ENCODE measurements at regions not wholly inside any gene's neighbourhood (a gene's known extent, or its start where the extent isn't known, plus 50 kb on each side); places are given as distances from the start of the nearest gene placed in this dataset.

GRCh38 chr2:193276069-193276468, 1081.3 kb upstream of the TMEFF2 start:
- Histone ChIP-seq H3K4me1 (ENCODE audit: insufficient read depth, low read length) (no peaks in the 10 kb centered on the region), H3K36me3 (ENCODE audit: insufficient read depth, low read length) (no peaks in the 10 kb centered on the region), H3K9me3 (ENCODE audit: low read length) (no peaks in the 10 kb centered on the region), H3K27ac (ENCODE audit: low read depth, low read length) (no peak overlapping the region), H3K4me3 (ENCODE audit: low read length) (no peak overlapping the region), H3K27me3 (ENCODE audit: insufficient read depth, low read length, poor library complexity, severe bottlenecking) (no peaks in the 10 kb centered on the region)
- ChIA-PET POLR2A (no interaction called here), CTCF (no interaction called here)
- Mint-ChIP-seq H3K4me1 (no peaks in the 10 kb centered on the region), H3K27ac (no peak overlapping the region), H3K27me3 (no peaks in the 10 kb centered on the region), H3K36me3 (no peaks in the 10 kb centered on the region), H3K9me3 (peaks cover 0 to 2% (median 0%) of the 10 kb centered on the region in 5 donors), H3K4me3 (no peak overlapping the region)
- no peak for DNase-seq

- no peaks in the 10 kb centered on the region for H3K9me3 ChIP-seq (ENCODE audit: low read length)
- no peaks in the 10 kb centered on the region for H3K36me3 ChIP-seq (ENCODE audit: insufficient read depth, low read length)
- Mint-ChIP-seq H3K4me1 (no peaks in the 10 kb centered on the region), H3K4me3 (no peak overlapping the region), H3K27ac (no peak overlapping the region), H3K27me3 (no peaks in the 10 kb centered on the region), H3K9me3 (peaks cover 0 to 2% (median 0%) of the 10 kb centered on the region in 5 donors), H3K36me3 (no peaks in the 10 kb centered on the region)
- ChIA-PET CTCF (no interaction called here), POLR2A (no interaction called here)
- no peaks in the 10 kb centered on the region for H3K4me1 ChIP-seq (ENCODE audit: insufficient read depth, low read length)
- no peak overlapping the region for H3K4me3 ChIP-seq (ENCODE audit: low read length)
- no peak overlapping the region for H3K27ac ChIP-seq (ENCODE audit: low read depth, low read length)
- H3K27me3 ChIP-seq (ENCODE audit: insufficient read depth, low read length, poor library complexity, severe bottlenecking): no peaks in the 10 kb centered on the region
- no peak for DNase-seq
Observed at GRCh38 chr2:193272011-193272410, 1077.3 kb upstream of the TMEFF2 start.

DNA sequence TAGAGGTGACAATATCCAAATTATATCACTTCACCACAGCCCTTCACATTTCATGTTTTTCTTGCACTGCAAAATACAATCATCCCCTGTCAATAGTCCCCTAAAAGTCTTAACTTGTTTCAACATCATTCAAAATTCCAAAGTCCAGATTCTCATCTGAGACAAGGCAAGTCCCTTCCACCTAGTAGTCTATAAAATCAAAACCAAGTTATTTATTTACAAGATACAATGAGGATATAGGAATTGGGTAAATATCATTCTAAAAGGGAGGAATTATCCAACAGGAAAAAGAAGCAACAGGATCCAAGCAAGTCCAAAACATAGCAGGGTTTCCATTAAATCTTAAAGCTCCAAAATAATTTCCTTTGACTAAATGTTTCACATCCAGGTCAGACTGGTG, 1076.1 kb upstream of the TMEFF2 start:
- Mint-ChIP-seq H3K27me3 (no peaks in the 10 kb centered on the region), H3K36me3 (no peaks in the 10 kb centered on the region), H3K9me3 (peaks cover 0 to 2% (median 0%) of the 10 kb centered on the region in 5 donors), H3K27ac (no peak overlapping the region), H3K4me3 (no peak overlapping the region), H3K4me1 (no peaks in the 10 kb centered on the region)
- POLR2A ChIA-PET: no interaction called here
- CTCF ChIA-PET: no interaction called here
- Histone ChIP-seq H3K4me1 (ENCODE audit: insufficient read depth, low read length) (no peaks in the 10 kb centered on the region), H3K27me3 (ENCODE audit: insufficient read depth, low read length, poor library complexity, severe bottlenecking) (no peaks in the 10 kb centered on the region), H3K4me3 (ENCODE audit: low read length) (no peak overlapping the region), H3K9me3 (ENCODE audit: low read length) (no peaks in the 10 kb centered on the region), H3K36me3 (ENCODE audit: insufficient read depth, low read length) (no peaks in the 10 kb centered on the region), H3K27ac (ENCODE audit: low read depth, low read length) (no peak overlapping the region)
- DNase-seq: no peak

DNA sequence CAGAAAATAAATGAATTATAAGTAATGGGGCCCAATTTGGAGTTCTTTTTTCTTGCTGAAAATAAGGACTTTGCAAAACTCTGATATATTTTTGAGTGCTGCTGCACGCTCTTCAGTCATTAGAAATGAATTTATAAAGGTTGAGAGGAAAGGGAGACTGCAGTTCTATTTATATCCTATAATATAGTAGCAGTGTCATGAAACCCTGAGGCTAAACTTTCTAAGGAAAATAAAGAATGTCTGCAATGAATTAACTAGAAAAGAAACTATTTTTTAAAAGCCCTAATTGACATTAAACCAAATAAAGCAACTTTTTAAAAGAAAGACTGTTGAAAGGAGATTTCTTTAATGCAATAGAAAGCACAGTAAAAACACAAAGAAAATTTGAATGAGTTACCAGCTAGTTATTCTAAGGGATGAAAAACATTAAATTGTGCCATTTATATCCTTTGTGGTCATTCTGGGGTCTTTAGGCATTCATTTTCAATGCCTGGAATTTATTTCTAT, 1072.8 kb upstream of the TMEFF2 start:
- Mint-ChIP-seq H3K36me3 (no peaks in the 10 kb centered on the region), H3K27ac (no peak overlapping the region), H3K9me3 (peaks cover 0 to 2% (median 0%) of the 10 kb centered on the region in 5 donors), H3K4me1 (no peaks in the 10 kb centered on the region), H3K27me3 (no peaks in the 10 kb centered on the region), H3K4me3 (no peak overlapping the region)
- no peaks in the 10 kb centered on the region for H3K27me3 ChIP-seq (ENCODE audit: insufficient read depth, low read length, poor library complexity, severe bottlenecking)
- H3K27ac ChIP-seq (ENCODE audit: low read depth, low read length): no peak overlapping the region
- ChIA-PET CTCF (no interaction called here), POLR2A (no interaction called here)
- no peaks in the 10 kb centered on the region for H3K9me3 ChIP-seq (ENCODE audit: low read length)
- H3K4me1 ChIP-seq (ENCODE audit: insufficient read depth, low read length): no peaks in the 10 kb centered on the region
- no peak for DNase-seq
- no peak overlapping the region for H3K4me3 ChIP-seq (ENCODE audit: low read length)
- no peaks in the 10 kb centered on the region for H3K36me3 ChIP-seq (ENCODE audit: insufficient read depth, low read length)

DNA sequence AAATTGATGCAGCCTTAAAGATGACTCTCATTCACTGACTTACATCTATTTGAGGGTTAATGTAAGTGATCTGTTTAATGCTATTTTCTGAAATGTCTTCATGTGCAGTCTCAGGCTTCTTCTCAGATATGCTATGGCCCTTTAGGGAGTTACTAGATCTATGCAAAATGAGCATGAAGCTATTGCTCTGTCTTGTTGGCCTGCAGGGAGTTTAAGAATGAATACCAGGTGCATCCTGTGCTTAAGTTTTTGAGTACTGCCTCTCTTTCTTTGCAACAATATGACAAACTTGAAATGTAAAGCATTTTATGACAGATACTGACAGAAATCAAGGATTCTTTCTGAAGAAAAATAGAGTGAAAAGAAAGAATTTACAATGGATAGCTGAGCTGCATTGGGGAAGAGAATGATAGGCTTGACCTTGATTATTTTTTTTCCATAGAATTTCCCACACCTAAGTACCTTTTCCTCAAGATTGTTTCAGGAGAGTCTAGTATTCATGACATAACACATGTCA, 1058.3 kb upstream of the TMEFF2 start:
- CTCF ChIA-PET: no interaction called here
- Mint-ChIP-seq H3K4me3 (no peak overlapping the region), H3K27ac (no peak overlapping the region), H3K36me3 (no peaks in the 10 kb centered on the region), H3K9me3 (peaks cover 0 to 5% (median 3%) of the 10 kb centered on the region in 5 donors), H3K4me1 (no peaks in the 10 kb centered on the region), H3K27me3 (no peaks in the 10 kb centered on the region)
- Histone ChIP-seq H3K9me3 (ENCODE audit: low read length) (no peaks in the 10 kb centered on the region), H3K4me3 (ENCODE audit: low read length) (no peak overlapping the region), H3K27ac (ENCODE audit: low read depth, low read length) (no peak overlapping the region), H3K36me3 (ENCODE audit: insufficient read depth, low read length) (no peaks in the 10 kb centered on the region), H3K4me1 (ENCODE audit: insufficient read depth, low read length) (no peaks in the 10 kb centered on the region), H3K27me3 (ENCODE audit: insufficient read depth, low read length, poor library complexity, severe bottlenecking) (no peaks in the 10 kb centered on the region)
- DNase-seq: no peak
- POLR2A ChIA-PET: no interaction called here

DNA sequence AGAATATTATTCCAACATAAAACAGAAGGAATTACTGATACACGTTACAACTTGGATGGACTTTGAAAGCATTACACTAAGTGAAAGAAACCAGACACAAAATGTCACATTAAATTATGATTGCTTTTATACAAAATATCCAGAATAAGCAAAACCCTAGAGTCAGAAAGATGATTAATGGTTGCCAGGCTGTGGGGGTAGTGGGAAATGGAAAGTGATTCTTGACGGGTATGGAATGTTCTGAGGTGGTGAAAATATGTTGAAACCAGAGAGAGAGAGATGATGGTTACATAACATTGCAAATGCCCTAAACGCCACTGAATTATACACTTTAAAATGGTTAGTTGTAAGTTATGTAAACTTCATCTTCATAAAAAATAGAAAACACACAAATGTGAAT, 1057.2 kb upstream of the TMEFF2 start:
- DNase-seq: no peak
- peaks cover 0 to 5% (median 3%) of the 10 kb centered on the region in 5 donors for H3K9me3 Mint-ChIP-seq
- no peaks in the 10 kb centered on the region for H3K4me1 Mint-ChIP-seq
- Histone ChIP-seq H3K9me3 (ENCODE audit: low read length) (no peaks in the 10 kb centered on the region), H3K4me1 (ENCODE audit: insufficient read depth, low read length) (no peaks in the 10 kb centered on the region), H3K4me3 (ENCODE audit: low read length) (no peak overlapping the region), H3K27me3 (ENCODE audit: insufficient read depth, low read length, poor library complexity, severe bottlenecking) (no peaks in the 10 kb centered on the region), H3K27ac (ENCODE audit: low read depth, low read length) (no peak overlapping the region), H3K36me3 (ENCODE audit: insufficient read depth, low read length) (no peaks in the 10 kb centered on the region)
- no peak overlapping the region for H3K27ac Mint-ChIP-seq
- H3K4me3 Mint-ChIP-seq: no peak overlapping the region
- CTCF ChIA-PET: no interaction called here
- H3K27me3 Mint-ChIP-seq: no peaks in the 10 kb centered on the region
- POLR2A ChIA-PET: no interaction called here
- no peaks in the 10 kb centered on the region for H3K36me3 Mint-ChIP-seq

GRCh38 chr2:193250389-193250788, 1055.7 kb upstream of the TMEFF2 start:
- no peaks in the 10 kb centered on the region for H3K27me3 ChIP-seq (ENCODE audit: insufficient read depth, low read length, poor library complexity, severe bottlenecking)
- H3K9me3 ChIP-seq (ENCODE audit: low read length): no peaks in the 10 kb centered on the region
- H3K4me3 ChIP-seq (ENCODE audit: low read length): no peak overlapping the region
- ChIA-PET POLR2A (interaction anchor here (0.6 kb wide), 1 partner anchor 174 kb away, joined by 3 read pairs; no protein-coding TSS in a partner anchor), CTCF (no interaction called here)
- Mint-ChIP-seq H3K4me3 (no peak overlapping the region), H3K36me3 (no peaks in the 10 kb centered on the region), H3K27me3 (no peaks in the 10 kb centered on the region), H3K9me3 (peaks cover 0 to 5% (median 3%) of the 10 kb centered on the region in 5 donors), H3K27ac (no peak overlapping the region), H3K4me1 (no peaks in the 10 kb centered on the region)
- DNase-seq: no peak
- H3K36me3 ChIP-seq (ENCODE audit: insufficient read depth, low read length): no peaks in the 10 kb centered on the region
- no peak overlapping the region for H3K27ac ChIP-seq (ENCODE audit: low read depth, low read length)
- H3K4me1 ChIP-seq (ENCODE audit: insufficient read depth, low read length): no peaks in the 10 kb centered on the region

DNA sequence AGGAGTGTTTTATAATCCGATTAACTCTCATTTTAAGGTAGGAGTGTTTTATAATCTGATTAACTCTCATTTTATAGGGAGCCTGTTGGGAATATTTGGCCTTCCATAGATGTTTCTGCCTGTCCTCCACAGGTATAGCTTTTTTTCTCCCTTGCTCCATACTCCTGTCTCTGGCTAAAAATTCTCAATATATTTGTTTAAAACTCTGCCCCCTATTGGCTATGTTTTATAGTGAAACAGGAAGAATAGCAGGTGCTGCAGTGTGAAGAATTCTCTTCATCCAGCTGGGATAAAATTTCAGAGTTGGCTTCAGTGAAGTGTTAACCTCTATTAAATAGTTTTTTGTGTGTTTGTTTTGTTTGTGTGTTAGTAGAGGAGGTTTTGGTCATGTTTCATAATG, 1046.0 kb upstream of the TMEFF2 start:
- Mint-ChIP-seq H3K4me1 (no peaks in the 10 kb centered on the region), H3K4me3 (no peak overlapping the region), H3K9me3 (peaks cover 0 to 3% (median 0%) of the 10 kb centered on the region in 5 donors), H3K27me3 (no peaks in the 10 kb centered on the region), H3K27ac (no peak overlapping the region), H3K36me3 (no peaks in the 10 kb centered on the region)
- ChIA-PET POLR2A (no interaction called here), CTCF (no interaction called here)
- no peak for DNase-seq
- Histone ChIP-seq H3K27ac (ENCODE audit: low read depth, low read length) (no peak overlapping the region), H3K36me3 (ENCODE audit: insufficient read depth, low read length) (no peaks in the 10 kb centered on the region), H3K4me1 (ENCODE audit: insufficient read depth, low read length) (no peaks in the 10 kb centered on the region), H3K27me3 (ENCODE audit: insufficient read depth, low read length, poor library complexity, severe bottlenecking) (no peaks in the 10 kb centered on the region), H3K9me3 (ENCODE audit: low read length) (no peaks in the 10 kb centered on the region), H3K4me3 (ENCODE audit: low read length) (no peak overlapping the region)

DNA sequence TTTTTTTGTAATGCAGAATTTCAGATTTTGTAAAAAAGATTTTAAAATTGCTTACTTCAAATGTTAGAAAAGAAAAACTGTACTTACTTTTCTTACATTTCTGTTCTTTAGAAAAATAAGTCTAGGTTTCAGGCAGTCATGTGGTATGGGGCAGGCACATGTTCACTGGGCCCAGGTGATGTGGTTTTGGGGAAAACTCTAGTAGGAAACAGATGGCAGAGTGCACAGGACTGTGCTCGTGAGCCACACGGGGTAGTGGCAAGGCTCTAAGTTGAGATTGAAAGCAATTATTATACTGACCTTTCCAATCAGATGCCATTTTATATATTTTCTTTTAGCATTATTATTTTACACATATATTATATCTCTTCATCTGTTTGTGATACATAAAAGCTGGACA, 1036.9 kb upstream of the TMEFF2 start:
- Mint-ChIP-seq H3K27ac (no peak overlapping the region), H3K9me3 (peaks cover 0 to 11% (median 0%) of the 10 kb centered on the region in 5 donors), H3K4me1 (no peaks in the 10 kb centered on the region), H3K4me3 (no peak overlapping the region), H3K27me3 (no peaks in the 10 kb centered on the region), H3K36me3 (no peaks in the 10 kb centered on the region)
- ChIA-PET CTCF (no interaction called here), POLR2A (no interaction called here)
- H3K9me3 ChIP-seq (ENCODE audit: low read length): no peaks in the 10 kb centered on the region
- no peak for DNase-seq
- H3K4me1 ChIP-seq (ENCODE audit: insufficient read depth, low read length): no peaks in the 10 kb centered on the region
- H3K27me3 ChIP-seq (ENCODE audit: insufficient read depth, low read length, poor library complexity, severe bottlenecking): no peaks in the 10 kb centered on the region
- no peak overlapping the region for H3K4me3 ChIP-seq (ENCODE audit: low read length)
- no peaks in the 10 kb centered on the region for H3K36me3 ChIP-seq (ENCODE audit: insufficient read depth, low read length)
- no peak overlapping the region for H3K27ac ChIP-seq (ENCODE audit: low read depth, low read length)
